Fibroblast of villous mesenchyme (primary cell): ENCODE measurements at regions not wholly inside any gene's neighbourhood (a gene's known extent, or its start where the extent isn't known, plus 50 kb on each side); places are given as distances from the start of the nearest gene placed in this dataset.

Experiments
- DNase-seq: peaks from one replicate; pipeline ENCODE4 v3.0.0-alpha.2; 2010; ENCODE audit warnings: low read depth
- H3K4me3 ChIP-seq: 2 replicates; pipeline ENCODE4 v1.5.1; 2011; ENCODE audit warnings: low read depth, mild to moderate bottlenecking, low read length
- CTCF ChIP-seq: IDR thresholded peaks from 2 replicates; pipeline ENCODE4 v1.5.1; 2012; ENCODE audit warnings: low read depth, mild to moderate bottlenecking, low read length; ENCODE audit not compliant: insufficient read depth

- no peak for TF ChIP-seq CTCF
- H3K4me3 ChIP-seq, result no peak overlapping the region
- DNase-seq, result no peak
Observed at GRCh38 chr2:223439786-223440185, 162.4 kb downstream of the SCG2 start.

GRCh38 chr2:223442847-223443246 lies 159.3 kb downstream of the SCG2 start:
- no peak for TF ChIP-seq CTCF
- no peak overlapping the region for H3K4me3 ChIP-seq
- no peak for DNase-seq

- TF ChIP-seq CTCF, result no peak
- no peak overlapping the region for H3K4me3 ChIP-seq
- no peak for DNase-seq
Observed at GRCh38 chr2:223450246-223450645, 151.9 kb downstream of the SCG2 start.

- no peak for DNase-seq
- no peak overlapping the region for H3K4me3 ChIP-seq
- no peak for TF ChIP-seq CTCF
Observed at GRCh38 chr2:223457301-223457700, 144.9 kb downstream of the SCG2 start.

GRCh38 chr2:223459328-223459939 lies 142.7 kb downstream of the SCG2 start:
- DNase-seq, result peak; percentile 57

GRCh38 chr2:223460209-223460608 lies 142.0 kb downstream of the SCG2 start:
- H3K4me3 ChIP-seq, result no peak overlapping the region
- no peak for DNase-seq
- TF ChIP-seq CTCF, result no peak

More at GRCh38 chr2:223459328-223459939, 142.7 kb downstream of the SCG2 start:
- H3K4me3 ChIP-seq, result no peak overlapping the region
- TF ChIP-seq CTCF, result peak; percentile 31

- no peak overlapping the region for H3K4me3 ChIP-seq
- DNase-seq, result peak; percentile 73
- no peak for TF ChIP-seq CTCF
Observed at GRCh38 chr2:223460774-223461211, 141.4 kb downstream of the SCG2 start.
